ENCODE measurements at regions not wholly inside any gene's neighbourhood (a gene's known extent, or its start where the extent isn't known, plus 50 kb on each side); places are given as distances from the start of the nearest gene placed in this dataset.

GRCh38 chr6:164926686-164927085 lies 382.7 kb downstream of the C6orf118 start:
- TF ChIP-seq CC2D1A (CRISPR knock-in tag; IDR thresholded peaks at IDR 0.05) (no peak), ZNF280B (CRISPR knock-in tag; IDR thresholded peaks at IDR 0.05; ENCODE audit: borderline replicate concordance) (no peak), MYPOP (CRISPR knock-in tag; IDR thresholded peaks at IDR 0.05) (no peak), DNMT3B (CRISPR knock-in tag; conservative IDR thresholded peaks at IDR 0.05) (no peak)
- Histone ChIP-seq H3K4me3 (replicated peaks in 1 of 3; ENCODE audit: insufficient read depth in 1 of 3, low read depth in 2 of 3, low read length in 3 of 3) (no peak overlapping the region), H3K79me2 (ENCODE audit: insufficient read depth, low read length) (no peaks in the 10 kb centered on the region), H3K27me3 (ENCODE audit: control insufficient read depth in 1 of 2, insufficient read depth in 2 of 2, low read length in 2 of 2) (no peaks in the 10 kb centered on the region), H3K27ac (ENCODE audit: extremely low read length, insufficient read depth, low read length) (no peak overlapping the region), H2AFZ (ENCODE audit: low read length) (no peak overlapping the region), H3K9ac (ENCODE audit: insufficient read depth, low read depth, low read length) (no peak overlapping the region), H3K4me2 (ENCODE audit: low read depth, low read length) (no peak overlapping the region), H4K20me1 (ENCODE audit: insufficient read depth, low read length) (no peaks in the 10 kb centered on the region), H3K36me3 (replicated peaks in 1 of 2; ENCODE audit: control insufficient read depth in 1 of 2, insufficient read depth in 2 of 2, low read length in 2 of 2) (no peaks in the 10 kb centered on the region), H3K9me3 (ENCODE audit: low read length) (no peaks in the 10 kb centered on the region), H3K4me1 (ENCODE audit: insufficient read depth, low read length) (no peaks in the 10 kb centered on the region)
- ATAC-seq, result no peak
- intact Hi-C loops (cut with micrococcal nuclease; ENCODE audit: unreplicated experiment), result loop anchor here (5.0 kb wide), 2 partner anchors 1499 to 1744 kb away; no protein-coding TSS in a partner anchor
- no TSS peak for BruUV-seq (replicated peaks)
- no peak for FAIRE-seq
- ChIA-PET POLR2A (no interaction called here), CTCF (ENCODE audit: low intra/inter-chr PET ratio, low total read pairs) (interaction anchor here (0.7 kb wide), 1 partner anchor 1499 kb away, joined by 3 read pairs; no protein-coding TSS in a partner anchor)
- no peak for DNase-seq (ENCODE audit: low spot score)
- 4% methylated on average over 2 of the region's 2 CpGs for WGBS (ENCODE audit: low lambda C conversion rate)
- in situ Hi-C loops (cut with HindIII; ENCODE audit: extremely low pct_ligation_motif_present, low pct_unique_long_range_greater_than_20kb), result no loop called here

Data from HepG2 (cell line).